ENCODE measurements at regions not wholly inside any gene's neighbourhood (a gene's known extent, or its start where the extent isn't known, plus 50 kb on each side); places are given as distances from the start of the nearest gene placed in this dataset.

DNA sequence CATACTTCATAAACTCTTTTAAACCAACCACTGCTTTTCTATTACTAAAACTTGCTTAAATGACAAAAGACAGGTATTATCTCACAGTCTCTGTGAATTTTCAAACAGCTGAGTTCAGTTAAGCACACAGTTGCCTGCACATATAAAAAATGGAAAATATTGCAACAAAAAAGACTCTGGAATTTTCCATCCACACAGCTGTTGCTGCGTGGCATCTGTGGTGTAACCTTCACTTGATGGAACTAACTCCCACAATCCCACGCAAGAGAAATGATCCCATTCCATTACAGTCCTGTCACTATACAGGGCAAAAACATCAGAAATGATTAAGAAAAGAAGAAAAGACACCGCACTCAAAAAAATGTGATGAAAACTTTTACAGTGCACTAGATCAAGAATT is 149.8 kb upstream of the TBL1X start:
- TF ChIP-seq CTCF (IDR thresholded peaks at IDR 0.05): no peak
- no peak for TF ChIP-seq POLR2A (IDR thresholded peaks at IDR 0.05)
